ENCODE measurements at regions not wholly inside any gene's neighbourhood (a gene's known extent, or its start where the extent isn't known, plus 50 kb on each side); places are given as distances from the start of the nearest gene placed in this dataset.

- no peak for TF ChIP-seq POLR2AphosphoS5 (IDR thresholded peaks at IDR 0.05)
- TF ChIP-seq CTCF (IDR thresholded peaks at IDR 0.05): no peak
These were observed 238.7 kb downstream of the ABCC12 start for GRCh38 chr16:47917118-47917517.
